Mesothelial cell of epicardium (in vitro differentiated cells): ENCODE measurements at regions not wholly inside any gene's neighbourhood (a gene's known extent, or its start where the extent isn't known, plus 50 kb on each side); places are given as distances from the start of the nearest gene placed in this dataset.

Source experiments
- DNase-seq, 2 experiments: peaks; one replicate each; pipeline ENCODE4 v3.0.0; 2021; ENCODE audit warnings: low spot score in 2 of 2; ENCODE audit not compliant: unreplicated experiment in 2 of 2
- H3K27ac Mint-ChIP-seq: 2 replicates; pipeline ENCODE4 v1.8.0; 2021; ENCODE audit warnings: mixed read lengths
- H3K27me3 Mint-ChIP-seq: 2 replicates; pipeline ENCODE4 v1.8.0; 2021; ENCODE audit warnings: low read depth, mixed read lengths
- H3K36me3 Mint-ChIP-seq: 2 replicates; pipeline ENCODE4 v1.8.0; 2021; ENCODE audit warnings: mixed read lengths
- H3K4me1 Mint-ChIP-seq: 2 replicates; pipeline ENCODE4 v1.8.0; 2021; ENCODE audit warnings: mixed read lengths
- H3K4me3 Mint-ChIP-seq: 2 replicates; pipeline ENCODE4 v1.8.0; 2021; ENCODE audit warnings: mild to moderate bottlenecking, moderate library complexity, mixed read lengths
- H3K9me3 Mint-ChIP-seq: 2 replicates; pipeline ENCODE4 v1.8.0; 2021; ENCODE audit warnings: mixed read lengths
- TF ChIP-seq, protein P1 (sequence below): fragments of 200-600 bp; sonication (generic); IDR thresholded peaks from one replicate; pipeline ENCODE4 v1.5.0; 2021; ENCODE audit warnings: antibody characterized with exemption; ENCODE audit not compliant: unreplicated experiment

DNA sequence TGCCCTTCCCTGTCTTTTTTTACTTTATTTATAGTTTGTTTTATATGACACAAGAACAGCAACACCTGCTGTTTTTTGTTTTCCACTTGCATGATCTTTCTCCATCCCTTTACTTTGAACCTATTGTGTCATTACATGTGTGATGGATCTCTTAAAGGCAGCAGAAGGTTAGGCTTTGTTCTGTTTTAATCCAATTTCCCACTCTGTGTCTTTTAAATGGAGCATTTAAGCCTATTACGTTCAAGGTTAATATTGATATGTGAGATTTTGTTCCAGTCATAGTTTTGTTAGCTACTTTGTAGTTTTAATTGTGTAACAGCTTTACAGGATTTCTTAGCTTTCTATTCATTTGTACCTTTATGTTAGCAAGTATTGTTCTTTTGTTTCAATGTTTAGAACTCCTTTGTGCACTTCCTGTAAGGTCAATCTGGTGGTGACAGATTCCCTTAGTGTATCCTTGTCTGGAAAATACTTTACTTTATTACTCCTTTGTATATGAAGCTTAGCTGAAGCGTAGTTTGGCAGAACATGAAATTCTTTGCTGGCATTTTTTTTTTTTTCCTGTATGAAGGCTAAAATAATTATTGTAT lies 1443.0 kb upstream of the LRRTM1 start:
- Mint-ChIP-seq H3K4me1 (peaks cover 6% of the 10 kb centered on the region), H3K36me3 (no peaks in the 10 kb centered on the region), H3K27ac (no peak overlapping the region), H3K9me3 (peaks cover 19% of the 10 kb centered on the region), H3K4me3 (no peak overlapping the region), H3K27me3 (peaks cover 1% of the 10 kb centered on the region)
- TF ChIP-seq, protein P1, sequence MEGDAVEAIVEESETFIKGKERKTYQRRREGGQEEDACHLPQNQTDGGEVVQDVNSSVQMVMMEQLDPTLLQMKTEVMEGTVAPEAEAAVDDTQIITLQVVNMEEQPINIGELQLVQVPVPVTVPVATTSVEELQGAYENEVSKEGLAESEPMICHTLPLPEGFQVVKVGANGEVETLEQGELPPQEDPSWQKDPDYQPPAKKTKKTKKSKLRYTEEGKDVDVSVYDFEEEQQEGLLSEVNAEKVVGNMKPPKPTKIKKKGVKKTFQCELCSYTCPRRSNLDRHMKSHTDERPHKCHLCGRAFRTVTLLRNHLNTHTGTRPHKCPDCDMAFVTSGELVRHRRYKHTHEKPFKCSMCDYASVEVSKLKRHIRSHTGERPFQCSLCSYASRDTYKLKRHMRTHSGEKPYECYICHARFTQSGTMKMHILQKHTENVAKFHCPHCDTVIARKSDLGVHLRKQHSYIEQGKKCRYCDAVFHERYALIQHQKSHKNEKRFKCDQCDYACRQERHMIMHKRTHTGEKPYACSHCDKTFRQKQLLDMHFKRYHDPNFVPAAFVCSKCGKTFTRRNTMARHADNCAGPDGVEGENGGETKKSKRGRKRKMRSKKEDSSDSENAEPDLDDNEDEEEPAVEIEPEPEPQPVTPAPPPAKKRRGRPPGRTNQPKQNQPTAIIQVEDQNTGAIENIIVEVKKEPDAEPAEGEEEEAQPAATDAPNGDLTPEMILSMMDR = no peak
- no peak for DNase-seq

DNA sequence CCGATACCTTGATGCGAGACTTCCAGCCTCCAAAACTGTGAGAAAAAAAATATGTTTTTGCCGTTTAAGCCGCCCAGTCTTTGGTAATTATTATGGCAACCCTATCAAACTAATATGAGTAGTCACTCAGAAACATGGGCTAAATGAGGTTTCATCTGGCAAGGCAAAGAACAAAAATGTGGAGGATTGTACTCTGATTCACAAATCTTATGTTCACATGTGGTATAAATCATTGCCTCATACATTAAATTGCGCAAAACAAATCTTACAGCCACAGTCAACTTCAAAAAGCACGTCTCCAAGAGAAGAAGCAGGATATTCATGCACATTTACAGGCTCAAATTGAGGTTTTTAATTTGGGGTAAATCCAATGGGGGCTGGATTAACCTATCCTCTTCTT lies 1435.4 kb upstream of the LRRTM1 start:
- H3K9me3 Mint-ChIP-seq = peaks cover 14% of the 10 kb centered on the region
- H3K4me3 Mint-ChIP-seq = no peak overlapping the region
- DNase-seq = no peak
- no peaks in the 10 kb centered on the region for H3K27me3 Mint-ChIP-seq
- H3K27ac Mint-ChIP-seq = no peak overlapping the region
- H3K4me1 Mint-ChIP-seq = no peaks in the 10 kb centered on the region
- TF ChIP-seq, protein P1 = no peak
- H3K36me3 Mint-ChIP-seq = no peaks in the 10 kb centered on the region

DNA sequence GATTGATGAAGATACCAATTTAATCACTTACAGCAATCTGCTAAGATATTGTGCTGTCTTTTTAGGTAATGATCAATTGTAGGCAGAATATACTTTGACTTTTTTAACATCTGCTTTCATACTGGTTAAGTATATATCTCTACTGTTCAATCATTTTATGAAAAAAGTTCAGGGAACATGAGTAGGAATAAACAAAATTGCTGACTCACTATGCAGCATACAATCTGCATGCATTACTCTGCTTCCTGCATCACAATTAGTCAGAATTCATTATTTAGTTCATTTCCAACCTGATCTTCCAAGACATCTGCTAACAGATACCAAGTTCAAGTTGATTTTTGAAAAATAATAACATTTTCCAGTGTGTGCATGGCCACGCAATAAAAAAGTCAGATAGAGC lies 1430.4 kb upstream of the LRRTM1 start:
- no peaks in the 10 kb centered on the region for H3K27me3 Mint-ChIP-seq
- TF ChIP-seq, protein P1 = no peak
- no peak overlapping the region for H3K27ac Mint-ChIP-seq
- H3K9me3 Mint-ChIP-seq = peaks cover 2% of the 10 kb centered on the region
- no peaks in the 10 kb centered on the region for H3K4me1 Mint-ChIP-seq
- no peaks in the 10 kb centered on the region for H3K36me3 Mint-ChIP-seq
- DNase-seq = no peak
- no peak overlapping the region for H3K4me3 Mint-ChIP-seq

DNA sequence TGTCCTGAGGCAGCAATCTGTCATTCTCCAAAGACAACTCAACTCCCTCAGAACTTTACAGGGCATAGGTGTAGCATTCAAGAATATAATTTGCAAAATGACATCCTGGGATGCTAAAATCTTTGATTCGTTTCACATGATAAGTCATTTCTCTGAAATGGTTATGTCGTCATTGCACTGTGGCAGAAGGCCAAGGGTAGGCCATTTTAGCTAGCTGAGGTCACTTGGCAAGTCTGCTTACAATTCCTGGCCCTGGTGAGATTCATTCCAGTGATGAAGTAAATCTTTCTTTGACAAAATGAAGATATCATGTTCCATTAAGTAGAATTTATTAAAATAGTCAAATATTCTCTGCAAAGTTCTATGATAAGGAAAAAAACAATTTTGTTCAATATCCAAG lies 1410.3 kb upstream of the LRRTM1 start:
- no peak for DNase-seq
- H3K36me3 Mint-ChIP-seq = no peaks in the 10 kb centered on the region
- no peaks in the 10 kb centered on the region for H3K4me1 Mint-ChIP-seq
- TF ChIP-seq, protein P1 = no peak
- H3K27ac Mint-ChIP-seq = no peak overlapping the region
- H3K4me3 Mint-ChIP-seq = no peak overlapping the region
- H3K27me3 Mint-ChIP-seq = peaks cover 4% of the 10 kb centered on the region
- peaks cover 9% of the 10 kb centered on the region for H3K9me3 Mint-ChIP-seq

DNA sequence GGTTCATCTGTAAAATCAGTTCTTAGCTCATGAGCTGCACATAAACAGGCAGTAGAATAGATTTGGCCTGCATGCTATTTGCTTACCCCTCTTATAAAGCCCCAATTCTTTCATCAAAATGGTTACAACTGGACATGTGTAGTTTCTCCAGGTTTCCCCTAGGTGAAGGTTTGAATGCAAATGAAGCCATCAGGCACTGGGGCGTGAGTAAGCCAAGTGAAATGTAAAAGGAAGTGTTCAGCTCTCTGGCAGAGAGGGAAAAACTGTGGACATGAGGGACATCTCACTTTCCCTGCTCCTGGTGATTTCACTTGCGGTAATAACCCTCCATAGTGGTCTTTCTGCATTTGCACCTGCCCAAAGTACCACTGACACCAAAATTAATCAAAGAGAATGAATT lies 1402.3 kb upstream of the LRRTM1 start:
- H3K4me1 Mint-ChIP-seq = no peaks in the 10 kb centered on the region
- no peak overlapping the region for H3K27ac Mint-ChIP-seq
- H3K36me3 Mint-ChIP-seq = no peaks in the 10 kb centered on the region
- TF ChIP-seq, protein P1 = no peak
- H3K4me3 Mint-ChIP-seq = no peak overlapping the region
- H3K9me3 Mint-ChIP-seq = peaks cover 5% of the 10 kb centered on the region
- no peak for DNase-seq
- H3K27me3 Mint-ChIP-seq = no peaks in the 10 kb centered on the region

DNA sequence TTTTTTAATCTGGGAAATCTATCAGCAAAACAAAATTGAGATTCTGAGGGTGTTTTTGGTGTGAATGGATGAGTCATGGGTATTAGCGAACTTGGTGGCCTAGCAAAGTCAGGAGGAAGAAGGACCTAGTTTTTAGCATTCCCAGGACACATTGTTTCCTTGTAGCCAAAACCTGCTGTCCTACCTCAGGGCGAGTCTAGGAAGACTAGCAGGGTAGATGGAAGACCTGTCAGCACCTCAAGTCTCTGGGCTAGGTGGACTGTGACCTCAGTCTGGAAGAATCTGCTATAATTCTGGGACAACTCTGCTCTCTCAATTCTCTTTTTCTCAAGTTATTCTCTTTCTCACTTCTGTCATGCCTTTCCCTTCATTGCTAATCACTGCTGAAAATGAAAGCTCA lies 1399.3 kb upstream of the LRRTM1 start:
- no peaks in the 10 kb centered on the region for H3K27me3 Mint-ChIP-seq
- H3K9me3 Mint-ChIP-seq = no peaks in the 10 kb centered on the region
- H3K27ac Mint-ChIP-seq = no peak overlapping the region
- no peaks in the 10 kb centered on the region for H3K4me1 Mint-ChIP-seq
- DNase-seq = no peak
- H3K4me3 Mint-ChIP-seq = no peak overlapping the region
- TF ChIP-seq, protein P1 = no peak
- H3K36me3 Mint-ChIP-seq = no peaks in the 10 kb centered on the region
